DOHH2 (cell line): ENCODE measurements at regions not wholly inside any gene's neighbourhood (a gene's known extent, or its start where the extent isn't known, plus 50 kb on each side); places are given as distances from the start of the nearest gene placed in this dataset.

Experiments
- H3F3A ChIP-seq: fragments of 200-600 bp; sonication (generic), shearing (Covaris generic); 2 replicates; pipeline ENCODE4 v1.6.0; 2016; ENCODE audit warnings: antibody characterized with exemption, mild to moderate bottlenecking; ENCODE audit not compliant: control insufficient read depth, insufficient read depth
- H3K27ac ChIP-seq: fragments of 200-600 bp; sonication (generic); 2 replicates; pipeline ENCODE4 v1.5.1; 2014; ENCODE audit warnings: low read depth, mild to moderate bottlenecking, low read length, moderate library complexity
- H3K27me3 ChIP-seq: fragments of 200-600 bp; sonication (generic); 2 replicates; pipeline ENCODE4 v1.6.1; 2014; ENCODE audit warnings: mild to moderate bottlenecking, low read length, mixed read lengths; ENCODE audit not compliant: control insufficient read depth
- H3K36me3 ChIP-seq: fragments of 200-600 bp; sonication (generic); 2 replicates; pipeline ENCODE4 v1.6.1; 2014; ENCODE audit warnings: mild to moderate bottlenecking, low read length, moderate library complexity, mixed read lengths; ENCODE audit not compliant: control insufficient read depth
- H3K4me1 ChIP-seq: fragments of 200-600 bp; sonication (generic); 2 replicates; pipeline ENCODE4 v1.6.1; 2014; ENCODE audit warnings: mild to moderate bottlenecking, low read length, mixed read lengths; ENCODE audit not compliant: control insufficient read depth
- H3K4me2 ChIP-seq: fragments of 200-600 bp; sonication (generic); 2 replicates; pipeline ENCODE4 v1.6.0; 2014; ENCODE audit warnings: mild to moderate bottlenecking, low read length, moderate library complexity
- H3K4me3 ChIP-seq: fragments of 200-600 bp; sonication (generic); 2 replicates; pipeline ENCODE4 v1.5.1; 2014; ENCODE audit warnings: mild to moderate bottlenecking, low read length, mixed read lengths
- H3K79me2 ChIP-seq: fragments of 200-600 bp; sonication (generic); 2 replicates; pipeline ENCODE4 v1.6.1; 2014; ENCODE audit warnings: mild to moderate bottlenecking, low read length, mixed read lengths; ENCODE audit not compliant: control insufficient read depth
- H3K9me2 ChIP-seq: fragments of 200-600 bp; sonication (generic); replicated peaks from 2 replicates; pipeline ENCODE4 v1.6.1; 2014; ENCODE audit warnings: mild to moderate bottlenecking, low read length, mixed read lengths; ENCODE audit not compliant: control insufficient read depth
- H3K9me3 ChIP-seq: fragments of 200-600 bp; sonication (generic); 2 replicates; pipeline ENCODE4 v1.6.1; 2014; ENCODE audit warnings: antibody characterized with exemption, low read length, mixed read lengths; ENCODE audit not compliant: control insufficient read depth, insufficient read depth
- H4K20me1 ChIP-seq: fragments of 200-600 bp; sonication (generic); 2 replicates; pipeline ENCODE4 v1.6.0; 2014; ENCODE audit warnings: low read depth, mild to moderate bottlenecking, antibody characterized with exemption, low read length, moderate library complexity; ENCODE audit not compliant: control insufficient read depth, insufficient read depth
- CTCF ChIP-seq: fragments of 200-600 bp; sonication (generic); IDR thresholded peaks from one replicate; pipeline ENCODE4 v1.5.1; 2014; ENCODE audit warnings: antibody characterized with exemption, mild to moderate bottlenecking, low read depth, low read length; ENCODE audit not compliant: poor library complexity, severe bottlenecking
- EZH2phosphoT487 ChIP-seq: fragments of 200-600 bp; sonication (generic); IDR thresholded peaks from 2 replicates; pipeline ENCODE4 v1.6.1; 2017; ENCODE audit warnings: borderline replicate concordance, mild to moderate bottlenecking, antibody characterized with exemption, low read length, moderate library complexity, mixed read lengths

GRCh38 chr9:118303216-118303615 lies 599.0 kb downstream of the TLR4 start:
- Histone ChIP-seq H3K9me2 (no peaks in the 10 kb centered on the region; the same call in 1 of the 2 replicates), H3K27ac (no peak overlapping the region), H3K4me1 (no peaks in the 10 kb centered on the region), H3K27me3 (no peaks in the 10 kb centered on the region), H3K79me2 (no peaks in the 10 kb centered on the region), H3F3A (no peaks in the 10 kb centered on the region), H4K20me1 (no peaks in the 10 kb centered on the region), H3K4me3 (no peak overlapping the region), H3K36me3 (no peaks in the 10 kb centered on the region), H3K9me3 (no peaks in the 10 kb centered on the region), H3K4me2 (no peak overlapping the region)
- TF ChIP-seq EZH2phosphoT487, result no peak
- no peak for TF ChIP-seq CTCF

GRCh38 chr9:118305331-118305730 lies 601.1 kb downstream of the TLR4 start:
- Histone ChIP-seq H3K9me2 (no peaks in the 10 kb centered on the region; the same call in 1 of the 2 replicates), H3K4me1 (no peaks in the 10 kb centered on the region), H3K4me2 (no peak overlapping the region), H3F3A (no peaks in the 10 kb centered on the region), H3K4me3 (no peak overlapping the region), H3K27me3 (no peaks in the 10 kb centered on the region), H3K27ac (no peak overlapping the region), H3K36me3 (no peaks in the 10 kb centered on the region), H3K79me2 (no peaks in the 10 kb centered on the region), H3K9me3 (no peaks in the 10 kb centered on the region), H4K20me1 (no peaks in the 10 kb centered on the region)
- TF ChIP-seq CTCF (no peak), EZH2phosphoT487 (no peak)

- Histone ChIP-seq H3K9me2 (no peaks in the 10 kb centered on the region), H3K27me3 (no peaks in the 10 kb centered on the region), H3K79me2 (no peaks in the 10 kb centered on the region), H3F3A (no peaks in the 10 kb centered on the region), H3K4me3 (no peak overlapping the region), H3K4me2 (no peak overlapping the region), H3K9me3 (no peaks in the 10 kb centered on the region), H3K27ac (no peak overlapping the region), H3K4me1 (no peaks in the 10 kb centered on the region), H3K36me3 (no peaks in the 10 kb centered on the region), H4K20me1 (no peaks in the 10 kb centered on the region)
- TF ChIP-seq EZH2phosphoT487 (no peak), CTCF (no peak)
Measured at GRCh38 chr9:118306801-118307200, 602.6 kb downstream of the TLR4 start.

GRCh38 chr9:118313965-118314364 lies 609.8 kb downstream of the TLR4 start:
- no peaks in the 10 kb centered on the region for H3K4me1 ChIP-seq
- no peaks in the 10 kb centered on the region for H3K27me3 ChIP-seq
- no peak overlapping the region for H3K27ac ChIP-seq
- no peak overlapping the region for H3K4me2 ChIP-seq
- H4K20me1 ChIP-seq, result no peaks in the 10 kb centered on the region
- H3K4me3 ChIP-seq, result no peak overlapping the region
- H3K9me3 ChIP-seq, result no peaks in the 10 kb centered on the region
- TF ChIP-seq EZH2phosphoT487, result no peak
- no peak for TF ChIP-seq CTCF
- H3K36me3 ChIP-seq, result no peaks in the 10 kb centered on the region
- no peaks in the 10 kb centered on the region for H3K9me2 ChIP-seq
- H3K79me2 ChIP-seq, result no peaks in the 10 kb centered on the region
- no peaks in the 10 kb centered on the region for H3F3A ChIP-seq
